ENCODE measurements at regions not wholly inside any gene's neighbourhood (a gene's known extent, or its start where the extent isn't known, plus 50 kb on each side); places are given as distances from the start of the nearest gene placed in this dataset.

DNA sequence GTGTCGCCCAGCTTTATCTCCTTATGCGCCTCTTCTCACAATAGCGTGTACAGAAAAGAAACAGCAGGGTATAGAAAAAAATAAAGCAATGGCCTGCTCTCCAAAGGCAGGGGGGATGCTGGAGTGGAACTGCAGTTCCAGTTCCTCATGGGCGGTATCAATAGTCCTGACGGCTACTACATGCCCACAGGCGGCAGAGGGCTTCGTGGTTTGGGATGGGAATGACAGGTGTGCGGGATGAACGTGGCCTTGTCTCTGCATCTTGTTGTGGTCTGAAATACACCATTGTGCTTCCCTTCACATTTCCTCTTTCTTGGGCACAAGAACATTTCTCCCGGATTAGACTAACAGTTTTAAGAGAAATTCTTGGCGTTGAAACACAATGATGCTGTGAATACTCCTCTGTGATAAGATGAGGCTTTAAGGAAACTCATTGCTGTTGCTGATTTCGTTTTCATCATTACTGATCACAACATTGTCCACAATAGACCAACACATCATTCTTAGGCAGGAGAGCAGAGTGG is 124.1 kb upstream of the IGFBP7 start:
- TF ChIP-seq, protein P1, sequence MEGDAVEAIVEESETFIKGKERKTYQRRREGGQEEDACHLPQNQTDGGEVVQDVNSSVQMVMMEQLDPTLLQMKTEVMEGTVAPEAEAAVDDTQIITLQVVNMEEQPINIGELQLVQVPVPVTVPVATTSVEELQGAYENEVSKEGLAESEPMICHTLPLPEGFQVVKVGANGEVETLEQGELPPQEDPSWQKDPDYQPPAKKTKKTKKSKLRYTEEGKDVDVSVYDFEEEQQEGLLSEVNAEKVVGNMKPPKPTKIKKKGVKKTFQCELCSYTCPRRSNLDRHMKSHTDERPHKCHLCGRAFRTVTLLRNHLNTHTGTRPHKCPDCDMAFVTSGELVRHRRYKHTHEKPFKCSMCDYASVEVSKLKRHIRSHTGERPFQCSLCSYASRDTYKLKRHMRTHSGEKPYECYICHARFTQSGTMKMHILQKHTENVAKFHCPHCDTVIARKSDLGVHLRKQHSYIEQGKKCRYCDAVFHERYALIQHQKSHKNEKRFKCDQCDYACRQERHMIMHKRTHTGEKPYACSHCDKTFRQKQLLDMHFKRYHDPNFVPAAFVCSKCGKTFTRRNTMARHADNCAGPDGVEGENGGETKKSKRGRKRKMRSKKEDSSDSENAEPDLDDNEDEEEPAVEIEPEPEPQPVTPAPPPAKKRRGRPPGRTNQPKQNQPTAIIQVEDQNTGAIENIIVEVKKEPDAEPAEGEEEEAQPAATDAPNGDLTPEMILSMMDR (IDR thresholded peaks at IDR 0.05; ENCODE audit: low read depth, low read length, poor library complexity, severe bottlenecking) = no peak
- no peak for TF ChIP-seq EZH2phosphoT487 (IDR thresholded peaks at IDR 0.05; ENCODE audit: borderline replicate concordance, low read length)

All from DOHH2 (cell line).